GM12874 (cell line): ENCODE measurements at regions not wholly inside any gene's neighbourhood (a gene's known extent, or its start where the extent isn't known, plus 50 kb on each side); places are given as distances from the start of the nearest gene placed in this dataset.

Experiments
- TF ChIP-seq, protein P1 (sequence below): IDR thresholded peaks from 2 replicates; pipeline ENCODE4 v1.5.1; 2011; ENCODE audit warnings: low read depth, mild to moderate bottlenecking, control low read depth, low read length, moderate library complexity; ENCODE audit not compliant: insufficient read depth

DNA sequence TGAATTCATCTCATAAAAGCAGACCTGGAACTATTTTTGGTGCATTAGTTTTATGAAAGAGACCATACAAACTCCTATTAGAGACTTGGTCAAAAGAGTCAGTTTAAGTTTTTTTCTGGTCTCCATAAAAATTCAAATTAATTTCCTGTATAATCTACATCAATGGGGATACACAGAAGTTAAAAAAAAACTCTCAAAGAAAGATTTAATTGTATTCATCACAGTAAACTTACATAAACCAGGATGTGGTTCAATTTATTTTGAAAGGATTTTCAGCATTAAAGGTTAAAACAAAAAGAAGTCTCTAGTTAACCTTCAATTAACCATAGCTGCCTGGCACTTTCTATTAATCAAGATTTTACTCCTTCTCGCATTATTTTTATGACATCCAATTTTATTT lies 530.3 kb upstream of the KCNMB2 start:
- TF ChIP-seq, protein P1, sequence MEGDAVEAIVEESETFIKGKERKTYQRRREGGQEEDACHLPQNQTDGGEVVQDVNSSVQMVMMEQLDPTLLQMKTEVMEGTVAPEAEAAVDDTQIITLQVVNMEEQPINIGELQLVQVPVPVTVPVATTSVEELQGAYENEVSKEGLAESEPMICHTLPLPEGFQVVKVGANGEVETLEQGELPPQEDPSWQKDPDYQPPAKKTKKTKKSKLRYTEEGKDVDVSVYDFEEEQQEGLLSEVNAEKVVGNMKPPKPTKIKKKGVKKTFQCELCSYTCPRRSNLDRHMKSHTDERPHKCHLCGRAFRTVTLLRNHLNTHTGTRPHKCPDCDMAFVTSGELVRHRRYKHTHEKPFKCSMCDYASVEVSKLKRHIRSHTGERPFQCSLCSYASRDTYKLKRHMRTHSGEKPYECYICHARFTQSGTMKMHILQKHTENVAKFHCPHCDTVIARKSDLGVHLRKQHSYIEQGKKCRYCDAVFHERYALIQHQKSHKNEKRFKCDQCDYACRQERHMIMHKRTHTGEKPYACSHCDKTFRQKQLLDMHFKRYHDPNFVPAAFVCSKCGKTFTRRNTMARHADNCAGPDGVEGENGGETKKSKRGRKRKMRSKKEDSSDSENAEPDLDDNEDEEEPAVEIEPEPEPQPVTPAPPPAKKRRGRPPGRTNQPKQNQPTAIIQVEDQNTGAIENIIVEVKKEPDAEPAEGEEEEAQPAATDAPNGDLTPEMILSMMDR = no peak

DNA sequence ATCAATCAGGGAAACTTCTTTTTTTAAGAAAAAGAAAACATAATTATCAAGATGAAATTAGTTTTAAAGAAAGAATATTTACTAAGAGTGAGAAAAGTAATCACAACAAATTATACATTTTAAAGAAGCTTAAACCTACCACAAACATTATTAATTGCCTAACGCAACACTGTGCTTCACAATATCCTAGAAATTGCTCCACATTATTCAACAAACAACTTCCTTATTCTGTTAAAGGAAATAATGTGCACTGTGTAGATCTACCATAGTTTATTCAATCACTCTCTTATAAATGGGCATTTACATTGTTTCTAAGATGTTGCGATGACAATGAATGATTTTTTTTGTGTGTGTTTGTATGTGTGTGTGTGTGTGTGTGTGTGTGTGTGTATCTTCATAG lies 525.9 kb upstream of the KCNMB2 start:
- TF ChIP-seq, protein P1 = no peak

DNA sequence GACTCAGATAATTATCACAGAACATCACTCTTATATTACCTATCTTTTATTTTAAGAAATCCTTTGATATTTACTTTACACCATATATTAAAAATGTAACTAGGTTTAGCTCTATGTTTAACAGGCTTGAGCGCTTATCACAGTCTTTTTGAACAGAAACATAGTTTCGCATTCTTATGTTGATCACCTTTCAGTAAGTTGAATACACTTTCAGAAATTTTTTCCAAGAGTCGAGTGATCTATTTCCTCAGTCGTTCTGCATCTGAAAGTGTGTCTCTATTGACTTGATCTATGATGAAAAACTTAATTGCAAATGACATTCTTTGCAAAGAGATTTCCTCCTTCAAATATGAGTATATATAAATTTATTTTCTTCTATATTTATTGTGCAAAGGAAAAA lies 516.6 kb upstream of the KCNMB2 start:
- TF ChIP-seq, protein P1 = no peak

DNA sequence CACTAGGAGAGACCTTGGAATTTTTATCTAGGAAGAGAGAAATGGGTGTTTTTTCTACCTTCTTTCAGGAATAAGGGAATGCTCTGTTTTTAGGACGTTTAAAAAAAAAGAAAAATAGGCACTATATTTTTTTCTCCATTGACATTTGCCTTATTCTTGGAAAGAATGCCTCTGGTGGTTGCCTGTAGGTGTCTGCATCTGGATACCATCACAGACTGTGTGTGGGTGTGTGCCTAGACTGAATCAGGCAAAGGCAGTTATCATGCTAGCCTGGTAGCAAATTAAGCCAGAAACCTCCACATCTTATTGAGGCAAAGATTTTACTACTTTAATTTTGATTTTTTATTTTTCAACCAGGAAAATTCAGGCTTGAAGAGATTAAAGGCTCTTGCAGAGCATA lies 513.6 kb upstream of the KCNMB2 start:
- TF ChIP-seq, protein P1 = no peak

DNA sequence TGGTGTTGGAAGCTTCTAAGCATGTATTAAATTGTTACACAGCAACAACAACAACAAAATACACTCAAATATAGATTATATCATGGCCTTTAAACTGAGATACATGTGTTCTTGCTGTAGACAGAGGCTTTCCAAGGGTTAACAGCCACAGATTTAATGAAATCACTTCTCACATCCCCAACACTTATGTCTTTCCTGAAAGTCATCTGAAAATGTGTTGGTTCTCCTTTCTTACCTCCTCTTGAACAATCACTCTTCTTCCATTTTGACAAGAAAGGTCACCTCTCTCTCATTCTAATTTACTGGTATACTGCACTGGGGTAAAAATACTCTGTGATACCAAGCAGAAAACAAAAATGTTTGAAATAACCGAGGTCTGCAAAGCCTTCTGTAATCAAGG lies 507.3 kb upstream of the KCNMB2 start:
- TF ChIP-seq, protein P1 = no peak

DNA sequence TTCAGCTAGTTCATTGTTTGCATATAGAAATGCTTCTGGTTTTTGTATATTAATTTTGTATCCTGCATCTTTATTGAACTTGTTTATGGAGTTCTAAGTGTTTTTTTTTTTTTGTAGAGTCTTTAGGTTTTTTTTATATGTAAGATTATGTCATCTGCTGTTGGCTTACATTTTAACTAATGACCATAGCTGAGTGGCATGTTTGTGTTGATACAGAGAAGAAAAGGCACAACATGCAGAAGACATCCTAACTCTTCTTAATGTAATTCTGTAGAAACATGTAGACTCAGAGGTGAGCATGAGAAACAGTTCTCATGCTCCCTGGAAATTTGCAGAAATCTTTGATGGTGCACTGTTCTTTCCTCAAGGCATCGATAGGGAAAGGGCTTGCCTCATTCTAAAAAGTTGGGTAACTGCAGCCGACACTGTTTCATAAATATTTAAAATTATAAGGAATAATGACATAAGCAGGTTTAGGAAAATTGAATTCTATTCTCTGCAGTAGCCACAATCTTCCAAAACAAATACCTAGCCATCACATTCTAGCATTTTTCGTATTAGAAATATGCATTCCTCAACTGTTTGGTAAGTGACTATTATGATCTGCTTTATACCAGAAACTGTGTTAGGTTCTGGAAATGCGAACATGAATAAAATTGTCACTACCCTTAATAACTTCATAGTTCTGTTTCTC lies 499.6 kb upstream of the KCNMB2 start:
- TF ChIP-seq, protein P1 = no peak

DNA sequence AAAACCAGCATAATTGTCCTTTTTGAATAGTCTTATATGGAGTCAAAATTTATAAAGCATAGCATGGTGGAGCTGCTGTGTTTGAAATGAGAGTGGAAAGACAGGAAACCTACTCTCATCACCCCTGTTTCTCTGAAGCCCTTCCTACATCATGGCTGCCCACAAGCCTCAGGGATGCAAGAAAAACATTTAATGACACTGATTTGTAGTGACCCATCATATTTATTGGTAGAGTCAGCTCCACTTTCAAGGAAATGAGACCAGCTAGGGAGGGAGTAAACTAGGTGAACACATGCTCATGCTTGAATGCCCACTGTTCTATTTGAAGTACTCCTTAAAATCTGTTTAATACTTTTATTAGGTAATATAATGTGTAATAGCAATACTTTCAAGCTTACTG lies 494.3 kb upstream of the KCNMB2 start:
- TF ChIP-seq, protein P1 = no peak
